Breast epithelium (tissue), 3 donors: ENCODE measurements at regions not wholly inside any gene's neighbourhood (a gene's known extent, or its start where the extent isn't known, plus 50 kb on each side); places are given as distances from the start of the nearest gene placed in this dataset.

Experiments
- POLR2A ChIP-seq: fragments of 450-650 bp; IDR thresholded peaks from one replicate; pipeline ENCODE4 v1.6.1; 2016; ENCODE audit warnings: antibody characterized with exemption, mild to moderate bottlenecking, moderate library complexity
- POLR2AphosphoS5 ChIP-seq, 3 donors: sonication (generic); formaldehyde crosslinking; IDR thresholded peaks; one replicate each; pipeline ENCODE4 v1.6.1; 2017; ENCODE audit warnings: antibody characterized with exemption in 3 of 3
- TF ChIP-seq, protein P1 (sequence below), 3 donors: fragments of 450-650 bp; IDR thresholded peaks; one replicate each; pipeline ENCODE4 v1.5.1; 2016 to 2017; ENCODE audit warnings: antibody characterized with exemption in 3 of 3, mild to moderate bottlenecking in 3 of 3, moderate library complexity in 3 of 3

DNA sequence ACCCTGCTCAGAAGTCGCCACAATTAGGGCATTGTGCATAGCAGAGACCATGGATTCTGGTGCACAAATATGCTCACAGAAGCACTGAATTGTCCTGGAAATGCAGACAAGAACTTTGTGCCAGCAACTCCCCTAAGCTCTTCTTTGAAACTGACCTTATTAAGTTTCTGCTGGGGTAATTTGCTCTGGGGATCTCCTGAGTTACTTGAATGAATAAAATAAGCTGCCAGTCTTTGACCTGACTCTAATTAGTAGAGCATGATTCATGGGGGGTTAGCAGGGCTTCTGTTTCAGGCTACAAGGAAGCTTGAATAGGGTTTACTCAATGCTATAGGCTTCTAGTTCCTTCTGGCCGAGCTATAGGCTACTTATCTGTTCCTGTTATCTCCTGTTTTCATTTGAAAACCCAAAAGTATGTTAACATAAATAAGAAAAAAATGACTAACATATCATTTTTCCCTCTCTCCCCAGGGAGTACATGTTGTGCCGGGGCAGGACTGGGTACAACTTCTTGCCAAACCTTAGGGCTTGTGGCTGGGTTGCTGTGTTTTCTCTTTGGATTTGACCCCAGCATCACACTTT, 169.0 kb upstream of the TMEM229A start:
- TF ChIP-seq, protein P1, sequence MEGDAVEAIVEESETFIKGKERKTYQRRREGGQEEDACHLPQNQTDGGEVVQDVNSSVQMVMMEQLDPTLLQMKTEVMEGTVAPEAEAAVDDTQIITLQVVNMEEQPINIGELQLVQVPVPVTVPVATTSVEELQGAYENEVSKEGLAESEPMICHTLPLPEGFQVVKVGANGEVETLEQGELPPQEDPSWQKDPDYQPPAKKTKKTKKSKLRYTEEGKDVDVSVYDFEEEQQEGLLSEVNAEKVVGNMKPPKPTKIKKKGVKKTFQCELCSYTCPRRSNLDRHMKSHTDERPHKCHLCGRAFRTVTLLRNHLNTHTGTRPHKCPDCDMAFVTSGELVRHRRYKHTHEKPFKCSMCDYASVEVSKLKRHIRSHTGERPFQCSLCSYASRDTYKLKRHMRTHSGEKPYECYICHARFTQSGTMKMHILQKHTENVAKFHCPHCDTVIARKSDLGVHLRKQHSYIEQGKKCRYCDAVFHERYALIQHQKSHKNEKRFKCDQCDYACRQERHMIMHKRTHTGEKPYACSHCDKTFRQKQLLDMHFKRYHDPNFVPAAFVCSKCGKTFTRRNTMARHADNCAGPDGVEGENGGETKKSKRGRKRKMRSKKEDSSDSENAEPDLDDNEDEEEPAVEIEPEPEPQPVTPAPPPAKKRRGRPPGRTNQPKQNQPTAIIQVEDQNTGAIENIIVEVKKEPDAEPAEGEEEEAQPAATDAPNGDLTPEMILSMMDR (IDR thresholded peaks at IDR 0.05), result no peak
- no peak for TF ChIP-seq POLR2A
- no peak for TF ChIP-seq POLR2AphosphoS5 (IDR thresholded peaks at IDR 0.05)
